ENCODE measurements at regions not wholly inside any gene's neighbourhood (a gene's known extent, or its start where the extent isn't known, plus 50 kb on each side); places are given as distances from the start of the nearest gene placed in this dataset.

GRCh38 chr13:30017880-30018279 is 167.5 kb upstream of the UBL3 start:
- TF ChIP-seq YY1 (IDR thresholded peaks at IDR 0.05; ENCODE audit: low read depth) (no peak), MAX (IDR thresholded peaks at IDR 0.05) (no peak), USF1 (IDR thresholded peaks at IDR 0.05) (no peak), TAF1 (IDR thresholded peaks at IDR 0.05; ENCODE audit: low read depth) (no peak), EP300 (IDR thresholded peaks at IDR 0.05; ENCODE audit: borderline replicate concordance) (no peak), NFIC (IDR thresholded peaks at IDR 0.05) (no peak), EGR1 (IDR thresholded peaks at IDR 0.05) (no peak), TCF12 (IDR thresholded peaks at IDR 0.05; ENCODE audit: low read depth) (no peak), TEAD4 (IDR thresholded peaks at IDR 0.05) (no peak), ZBTB7A (IDR thresholded peaks at IDR 0.05; ENCODE audit: low read depth) (no peak), CREB1 (IDR thresholded peaks at IDR 0.05; ENCODE audit: low read depth) (no peak), REST (IDR thresholded peaks at IDR 0.05; ENCODE audit: low read depth) (no peak), FOXM1 (IDR thresholded peaks at IDR 0.05; ENCODE audit: borderline replicate concordance, low read depth) (no peak), RAD21 (IDR thresholded peaks at IDR 0.05; ENCODE audit: low read depth) (no peak), CEBPB (IDR thresholded peaks at IDR 0.05) (no peak)

- TF ChIP-seq YY1 (IDR thresholded peaks at IDR 0.05; ENCODE audit: low read depth) (no peak), EGR1 (IDR thresholded peaks at IDR 0.05) (no peak), CREB1 (IDR thresholded peaks at IDR 0.05; ENCODE audit: low read depth) (no peak), ZBTB7A (IDR thresholded peaks at IDR 0.05; ENCODE audit: low read depth) (no peak), TAF1 (IDR thresholded peaks at IDR 0.05; ENCODE audit: low read depth) (no peak)
Observed at GRCh38 chr13:30016398-30016797, 166.0 kb upstream of the UBL3 start.

GRCh38 chr13:30009411-30009810 is 159.0 kb upstream of the UBL3 start:
- TF ChIP-seq EP300 (IDR thresholded peaks at IDR 0.05; ENCODE audit: borderline replicate concordance) (no peak), EGR1 (IDR thresholded peaks at IDR 0.05) (no peak), CREB1 (IDR thresholded peaks at IDR 0.05; ENCODE audit: low read depth) (no peak), REST (IDR thresholded peaks at IDR 0.05; ENCODE audit: low read depth) (no peak), TEAD4 (IDR thresholded peaks at IDR 0.05) (no peak), MAX (IDR thresholded peaks at IDR 0.05) (no peak), NFIC (IDR thresholded peaks at IDR 0.05) (no peak), FOXM1 (IDR thresholded peaks at IDR 0.05; ENCODE audit: borderline replicate concordance, low read depth) (no peak)

GRCh38 chr13:30006246-30006645 is 155.8 kb upstream of the UBL3 start:
- TF ChIP-seq TAF1 (IDR thresholded peaks at IDR 0.05; ENCODE audit: low read depth) (no peak), CREB1 (IDR thresholded peaks at IDR 0.05; ENCODE audit: low read depth) (no peak), EGR1 (IDR thresholded peaks at IDR 0.05) (no peak), MAX (IDR thresholded peaks at IDR 0.05) (no peak), FOXM1 (IDR thresholded peaks at IDR 0.05; ENCODE audit: borderline replicate concordance, low read depth) (no peak), NFIC (IDR thresholded peaks at IDR 0.05) (no peak), REST (IDR thresholded peaks at IDR 0.05; ENCODE audit: low read depth) (no peak), TEAD4 (IDR thresholded peaks at IDR 0.05) (no peak), ZBTB7A (IDR thresholded peaks at IDR 0.05; ENCODE audit: low read depth) (no peak), USF1 (IDR thresholded peaks at IDR 0.05) (no peak), YY1 (IDR thresholded peaks at IDR 0.05; ENCODE audit: low read depth) (no peak), EP300 (IDR thresholded peaks at IDR 0.05; ENCODE audit: borderline replicate concordance) (no peak), RAD21 (IDR thresholded peaks at IDR 0.05; ENCODE audit: low read depth) (no peak), TCF12 (IDR thresholded peaks at IDR 0.05; ENCODE audit: low read depth) (no peak), CEBPB (IDR thresholded peaks at IDR 0.05) (no peak)

All from Ishikawa (cell line).